ENCODE measurements at regions not wholly inside any gene's neighbourhood (a gene's known extent, or its start where the extent isn't known, plus 50 kb on each side); places are given as distances from the start of the nearest gene placed in this dataset.

DNA sequence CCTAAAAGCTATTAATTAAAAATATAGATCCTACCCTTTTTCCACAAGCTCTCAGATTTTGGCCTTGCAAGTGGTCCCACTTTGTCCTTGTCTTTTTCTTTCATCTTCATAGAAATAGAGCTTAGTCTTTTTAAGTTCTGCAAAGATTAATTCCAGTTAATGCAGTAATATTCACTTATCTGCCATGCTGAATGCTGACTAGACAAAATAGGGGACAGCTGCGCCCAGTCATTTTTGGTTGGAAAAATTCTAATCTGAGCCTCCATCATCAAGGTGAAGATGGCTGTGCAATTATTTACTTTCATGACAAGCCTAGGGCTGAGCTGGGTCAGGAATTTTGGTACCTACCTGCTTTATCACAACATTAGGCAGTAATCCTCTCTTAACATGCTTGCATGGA is 241.3 kb upstream of the CXorf66 start:
- Histone ChIP-seq H3K9me2 (replicated peaks; ENCODE audit: insufficient read depth) (no peaks in the 10 kb centered on the region), H3K4me3 (no peak overlapping the region), H3K4me1 (ENCODE audit: insufficient read depth) (no peaks in the 10 kb centered on the region), H4K20me1 (ENCODE audit: insufficient read depth, poor library complexity, severe bottlenecking) (no peaks in the 10 kb centered on the region), H3K36me3 (replicated peaks; ENCODE audit: insufficient read depth, low read depth) (no peaks in the 10 kb centered on the region), H3K79me2 (no peaks in the 10 kb centered on the region), H3K9me3 (ENCODE audit: low read depth) (no peaks in the 10 kb centered on the region), H2AFZ (no peak overlapping the region), H3K27me3 (no peaks in the 10 kb centered on the region), H3K4me2 (no peak overlapping the region), H3K27ac (no peak overlapping the region)
- no peak for DNase-seq (ENCODE audit: low spot score)
- WGBS (ENCODE audit: low lambda C conversion rate, missing lambda C conversion rate) = 96% methylated on average over 1 of the region's 1 CpG
- TF ChIP-seq EZH2 (IDR thresholded peaks at IDR 0.05; ENCODE audit: borderline replicate concordance) = no peak
- TF ChIP-seq, protein P1, sequence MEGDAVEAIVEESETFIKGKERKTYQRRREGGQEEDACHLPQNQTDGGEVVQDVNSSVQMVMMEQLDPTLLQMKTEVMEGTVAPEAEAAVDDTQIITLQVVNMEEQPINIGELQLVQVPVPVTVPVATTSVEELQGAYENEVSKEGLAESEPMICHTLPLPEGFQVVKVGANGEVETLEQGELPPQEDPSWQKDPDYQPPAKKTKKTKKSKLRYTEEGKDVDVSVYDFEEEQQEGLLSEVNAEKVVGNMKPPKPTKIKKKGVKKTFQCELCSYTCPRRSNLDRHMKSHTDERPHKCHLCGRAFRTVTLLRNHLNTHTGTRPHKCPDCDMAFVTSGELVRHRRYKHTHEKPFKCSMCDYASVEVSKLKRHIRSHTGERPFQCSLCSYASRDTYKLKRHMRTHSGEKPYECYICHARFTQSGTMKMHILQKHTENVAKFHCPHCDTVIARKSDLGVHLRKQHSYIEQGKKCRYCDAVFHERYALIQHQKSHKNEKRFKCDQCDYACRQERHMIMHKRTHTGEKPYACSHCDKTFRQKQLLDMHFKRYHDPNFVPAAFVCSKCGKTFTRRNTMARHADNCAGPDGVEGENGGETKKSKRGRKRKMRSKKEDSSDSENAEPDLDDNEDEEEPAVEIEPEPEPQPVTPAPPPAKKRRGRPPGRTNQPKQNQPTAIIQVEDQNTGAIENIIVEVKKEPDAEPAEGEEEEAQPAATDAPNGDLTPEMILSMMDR (IDR thresholded peaks at IDR 0.05; ENCODE audit: poor library complexity) = no peak
- no peak for TF ChIP-seq EZH2phosphoT487 (IDR thresholded peaks at IDR 0.05; ENCODE audit: low read depth, severe bottlenecking, unreplicated experiment)

GRCh38 chrX:140190441-140191108 is 225.3 kb upstream of the CXorf66 start:
- DNase-seq (ENCODE audit: low spot score) = no peak
- Histone ChIP-seq H3K36me3 (replicated peaks; ENCODE audit: insufficient read depth, low read depth) (no peaks in the 10 kb centered on the region), H3K27ac (no peak overlapping the region), H3K9me2 (replicated peaks; ENCODE audit: insufficient read depth) (no peaks in the 10 kb centered on the region), H3K4me2 (no peak overlapping the region), H3K4me1 (ENCODE audit: insufficient read depth) (no peaks in the 10 kb centered on the region), H3K27me3 (no peaks in the 10 kb centered on the region), H4K20me1 (ENCODE audit: insufficient read depth, poor library complexity, severe bottlenecking) (no peaks in the 10 kb centered on the region), H3K79me2 (no peaks in the 10 kb centered on the region), H3K9me3 (ENCODE audit: low read depth) (no peaks in the 10 kb centered on the region), H3K4me3 (no peak overlapping the region), H2AFZ (no peak overlapping the region)
- WGBS (ENCODE audit: low lambda C conversion rate, missing lambda C conversion rate) = 55% methylated on average over 8 of the region's 8 CpGs
- TF ChIP-seq, protein P1 (IDR thresholded peaks at IDR 0.05; ENCODE audit: poor library complexity) = no peak
- TF ChIP-seq EZH2phosphoT487 (IDR thresholded peaks at IDR 0.05; ENCODE audit: low read depth, severe bottlenecking, unreplicated experiment) (no peak), EZH2 (IDR thresholded peaks at IDR 0.05; ENCODE audit: borderline replicate concordance) (no peak)

- DNase-seq (ENCODE audit: low spot score) = no peak
- no peaks in the 10 kb centered on the region for H3K79me2 ChIP-seq
- no peaks in the 10 kb centered on the region for H4K20me1 ChIP-seq (ENCODE audit: insufficient read depth, poor library complexity, severe bottlenecking)
- H2AFZ ChIP-seq = no peak overlapping the region
- no peak overlapping the region for H3K27ac ChIP-seq
- no peaks in the 10 kb centered on the region for H3K36me3 ChIP-seq (replicated peaks; ENCODE audit: insufficient read depth, low read depth)
- no peak overlapping the region for H3K4me3 ChIP-seq
- H3K27me3 ChIP-seq = no peaks in the 10 kb centered on the region
- 57% methylated on average over 3 of the region's 3 CpGs for WGBS (ENCODE audit: low lambda C conversion rate, missing lambda C conversion rate)
- no peak overlapping the region for H3K4me2 ChIP-seq
- TF ChIP-seq, protein P1 (IDR thresholded peaks at IDR 0.05; ENCODE audit: poor library complexity) = no peak
- TF ChIP-seq EZH2phosphoT487 (IDR thresholded peaks at IDR 0.05; ENCODE audit: low read depth, severe bottlenecking, unreplicated experiment) = no peak
- no peak for TF ChIP-seq EZH2 (IDR thresholded peaks at IDR 0.05; ENCODE audit: borderline replicate concordance)
- H3K4me1 ChIP-seq (ENCODE audit: insufficient read depth) = no peaks in the 10 kb centered on the region
- no peaks in the 10 kb centered on the region for H3K9me2 ChIP-seq (replicated peaks; ENCODE audit: insufficient read depth)
- no peaks in the 10 kb centered on the region for H3K9me3 ChIP-seq (ENCODE audit: low read depth)
These were observed 215.3 kb upstream of the CXorf66 start for GRCh38 chrX:140180585-140180984.
